Motor neuron (in vitro differentiated cells): ENCODE measurements at regions not wholly inside any gene's neighbourhood (a gene's known extent, or its start where the extent isn't known, plus 50 kb on each side); places are given as distances from the start of the nearest gene placed in this dataset.

Experiments used
- ATAC-seq, 8 experiments: fragments of 200-7000 bp; cut with Tn5 transposase; replicated peaks in 6 of 8; 2 replicates each; pipeline ENCODE4 v1.8.0; 2021; ENCODE audit warnings: mild to moderate bottlenecking in 8 of 8, moderate library complexity in 8 of 8
- H3K27ac ChIP-seq, 2 donors: fragments of 250-450 bp; sonication (Bioruptor Pico); 2 replicates each; pipeline ENCODE4 v1.9.0; 2021; ENCODE audit warnings: antibody characterized with exemption in 2 of 2, mild to moderate bottlenecking in 2 of 2, moderate library complexity in 1 of 2
- H3K4me1 ChIP-seq, 2 donors: fragments of 250-450 bp; sonication (Bioruptor Pico); replicated peaks in 1 of 2; 2 replicates each; pipeline ENCODE4 v1.6.1; 2021; ENCODE audit warnings: antibody characterized with exemption in 2 of 2, mild to moderate bottlenecking in 2 of 2, moderate library complexity in 1 of 2
- H3K4me3 ChIP-seq, 5 donors: fragments of 250-450 bp; sonication (Bioruptor Pico); 2 replicates each; pipeline ENCODE4 v1.9.0; 2021; ENCODE audit warnings: antibody characterized with exemption in 5 of 5, mild to moderate bottlenecking in 5 of 5, moderate library complexity in 4 of 5
- WGBS, 10 experiments: fragments of 450-650 bp; shearing (Covaris generic); methylation state at CpG; one replicate each; pipeline ENCODE4 v1.0.0; 2022; 5-methylcytosine and 5-hydroxymethylcytosine counted together
- in situ Hi-C, 9 experiments: fragments of 400-800 bp; cut with MboI; loops; one replicate each; pipeline ENCODE4 v1.15.0; 2021; ENCODE audit warnings: low sequenced_read_pairs in 9 of 9, low pct_unique_long_range_greater_than_20kb in 2 of 9; ENCODE audit not compliant: unreplicated experiment in 9 of 9

DNA sequence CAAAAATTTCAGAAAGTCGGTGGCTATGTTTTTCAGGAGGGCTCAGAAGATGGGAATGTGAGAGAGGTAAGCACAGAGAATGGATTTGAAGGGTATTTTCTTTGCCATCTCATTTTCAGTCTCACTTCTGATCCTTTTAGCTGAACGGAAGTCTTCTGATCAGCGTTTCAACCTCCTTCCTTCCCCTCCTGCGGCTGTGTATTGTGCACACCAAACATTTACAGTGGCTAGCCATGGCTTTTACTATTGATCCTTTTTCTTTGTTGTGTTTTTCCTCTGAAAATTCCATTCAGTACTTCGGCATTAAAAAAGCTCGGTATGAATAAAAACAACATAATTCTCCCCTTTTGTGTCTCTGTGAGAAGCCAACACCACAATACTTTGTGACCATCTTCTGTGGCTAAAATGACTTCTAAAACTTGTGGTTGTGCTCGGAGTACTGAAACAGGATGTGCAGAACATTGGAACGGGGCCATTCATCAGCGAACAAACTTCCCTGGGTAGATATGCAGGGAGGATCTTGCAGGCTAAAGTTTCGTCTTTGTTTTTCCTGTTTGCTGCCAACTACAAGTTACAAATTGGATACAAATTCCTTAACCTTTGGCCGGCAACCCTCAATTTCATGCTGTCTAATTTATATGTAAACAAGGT is 260.8 kb upstream of the FAM98A start:
- ATAC-seq, result no peak
- WGBS, 10 experiments, result 6 to 92% (median 58%) methylated on average over 3 to 11 of the region's 11 CpGs
- no peak overlapping the region for H3K27ac ChIP-seq
- H3K4me1 ChIP-seq, result no peaks in the 10 kb centered on the region
- H3K4me3 ChIP-seq, result no peak overlapping the region
- in situ Hi-C loops, result no loop called here

GRCh38 chr2:33859176-33859575 is 260.1 kb upstream of the FAM98A start:
- WGBS, 10 experiments, result 4 to 92% (median 46%) methylated on average over 2 to 5 of the region's 6 CpGs; no CpG with 5 or more reads in 2 of the 10 experiments
- H3K27ac ChIP-seq, result no peak overlapping the region
- H3K4me1 ChIP-seq, result no peaks in the 10 kb centered on the region
- no peak overlapping the region for H3K4me3 ChIP-seq
- in situ Hi-C loops, result no loop called here
- ATAC-seq, result no peak

- ATAC-seq, result peak in 4 of 8 experiments; percentile 25 to 62 (median 43)
Observed at GRCh38 chr2:33848486-33848885, 249.4 kb upstream of the FAM98A start.

GRCh38 chr2:33839791-33840190 is 240.7 kb upstream of the FAM98A start:
- Histone ChIP-seq H3K4me3 (no peak overlapping the region), H3K27ac (no peak overlapping the region), H3K4me1 (no peaks in the 10 kb centered on the region)
- in situ Hi-C loops, result no loop called here
- no peak for ATAC-seq
- 7 to 100% (median 62%) methylated on average over 1 to 5 of the region's 7 CpGs; no CpG with 5 or more reads in 2 of the 10 experiments for WGBS, 10 experiments

More at GRCh38 chr2:33848486-33848885, 249.4 kb upstream of the FAM98A start:
- in situ Hi-C loops, result no loop called here
- 0 to 96% (median 8%) methylated on average over 1 to 2 of the region's 2 CpGs; no CpG with 5 or more reads in 4 of the 10 experiments for WGBS, 10 experiments
- Histone ChIP-seq H3K27ac (no peak overlapping the region), H3K4me1 (peaks cover 0 to 5% of the 10 kb centered on the region in 2 donors), H3K4me3 (no peak overlapping the region)

DNA sequence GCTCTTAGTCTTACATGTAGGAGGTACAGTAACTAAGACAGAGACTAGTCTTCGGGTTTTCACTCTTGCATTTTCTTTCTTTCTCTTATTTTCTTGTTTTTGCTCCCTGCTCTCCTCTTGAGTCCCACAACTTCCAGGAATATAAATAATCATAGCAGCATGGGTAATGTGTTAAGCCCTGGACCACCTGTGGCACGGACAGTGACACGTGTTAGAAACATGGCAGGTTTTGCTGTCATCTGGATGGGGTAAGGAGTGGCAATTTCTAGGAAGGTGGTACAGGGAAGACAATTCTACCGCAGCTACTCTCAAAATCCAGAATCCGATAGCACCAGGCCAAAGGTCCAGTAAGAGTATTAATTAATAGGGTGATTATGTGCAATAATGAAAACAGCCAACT is 237.5 kb upstream of the FAM98A start:
- H3K4me1 ChIP-seq, result no peaks in the 10 kb centered on the region
- in situ Hi-C loops, result no loop called here
- no peak for ATAC-seq
- no peak overlapping the region for H3K4me3 ChIP-seq
- 0 to 100% (median 77%) methylated on average over 1 to 5 of the region's 5 CpGs; no CpG with 5 or more reads in 2 of the 10 experiments for WGBS, 10 experiments
- no peak overlapping the region for H3K27ac ChIP-seq

GRCh38 chr2:33835911-33836310 is 236.8 kb upstream of the FAM98A start:
- Histone ChIP-seq H3K27ac (no peak overlapping the region), H3K4me3 (no peak overlapping the region), H3K4me1 (no peaks in the 10 kb centered on the region)
- no peak for ATAC-seq
- 0 to 100% (median 33%) methylated on average over 1 of the region's 1 CpG; no CpG with 5 or more reads in 7 of the 10 experiments for WGBS, 10 experiments
- in situ Hi-C loops, result no loop called here

DNA sequence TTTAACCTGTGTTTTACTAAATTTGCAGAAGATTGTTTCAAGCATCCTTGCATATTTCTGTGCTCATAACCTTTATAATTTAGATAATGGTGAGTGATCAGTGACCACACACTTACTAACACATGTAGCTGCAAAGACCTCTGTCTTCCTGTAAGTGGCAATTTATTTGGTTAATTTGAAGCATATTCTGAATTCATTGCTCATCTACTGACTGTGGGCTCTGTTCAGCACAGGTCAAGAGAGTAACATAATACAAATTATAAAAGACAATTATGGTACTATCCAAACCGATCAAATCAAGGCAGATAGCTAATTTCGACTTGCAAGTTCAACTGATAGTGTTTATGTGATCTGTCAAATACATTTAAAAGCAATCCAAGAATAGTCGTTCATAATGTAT is 223.9 kb upstream of the FAM98A start:
- peak in 2 of 8 experiments; percentile 55 to 65 for ATAC-seq
- in situ Hi-C loops, result no loop called here

GRCh38 chr2:33812707-33813106 is 213.6 kb upstream of the FAM98A start:
- in situ Hi-C loops, result no loop called here
- ATAC-seq, result no peak

More for the DNA sequence above, 223.9 kb upstream of the FAM98A start:
- 0 to 93% (median 32%) methylated on average over 1 to 3 of the region's 3 CpGs; no CpG with 5 or more reads in 2 of the 10 experiments for WGBS, 10 experiments
- no peak overlapping the region for H3K27ac ChIP-seq
- no peak overlapping the region for H3K4me3 ChIP-seq
- no peaks in the 10 kb centered on the region for H3K4me1 ChIP-seq

DNA sequence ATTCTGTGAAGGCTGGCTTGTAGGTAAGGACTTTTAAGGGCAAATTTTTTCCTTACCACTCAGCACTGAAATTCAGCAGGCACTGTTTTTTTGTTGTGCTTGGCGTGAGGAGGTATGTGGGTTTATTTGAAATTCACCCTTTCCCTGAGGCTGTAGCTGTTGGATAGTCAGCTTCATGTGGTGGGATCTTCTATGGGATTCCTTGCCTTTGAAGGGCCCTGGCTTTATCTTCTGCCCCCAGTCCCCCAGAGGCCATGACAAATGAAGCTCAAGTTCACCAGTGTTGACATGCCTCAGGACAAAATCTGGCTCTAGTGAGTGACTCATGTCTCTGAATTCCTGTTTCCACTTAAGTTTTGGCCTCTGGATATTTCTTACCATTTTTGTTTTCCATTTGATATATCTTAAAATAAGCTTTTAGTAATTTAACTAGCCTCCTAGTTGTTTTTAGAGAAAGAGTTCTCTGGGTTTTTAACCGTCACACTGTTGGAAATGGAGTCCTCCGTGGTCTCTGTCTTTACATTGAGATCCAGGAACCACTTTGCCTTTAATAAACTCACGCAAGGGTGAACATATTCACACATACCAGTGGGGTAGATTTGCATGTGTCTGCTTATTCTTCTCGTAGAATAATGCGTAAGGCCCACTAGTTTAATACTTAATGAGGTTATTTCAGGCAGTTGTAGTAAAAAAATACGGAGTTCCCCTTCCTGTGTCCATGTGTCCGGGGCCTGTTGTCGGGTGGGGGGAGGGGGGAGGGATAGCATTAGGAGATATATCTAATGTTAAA is 211.1 kb upstream of the FAM98A start:
- H3K4me1 ChIP-seq, result no peaks in the 10 kb centered on the region
- H3K4me3 ChIP-seq, result no peak overlapping the region
- ATAC-seq, result peak in 3 of 8 experiments; percentile 30 to 86 (median 58)
- in situ Hi-C loops, result no loop called here
- no peak overlapping the region for H3K27ac ChIP-seq
- 0 to 87% (median 67%) methylated on average over 1 to 6 of the region's 9 CpGs; no CpG with 5 or more reads in 1 of the 10 experiments for WGBS, 10 experiments

More at GRCh38 chr2:33812707-33813106, 213.6 kb upstream of the FAM98A start:
- Histone ChIP-seq H3K27ac (no peak overlapping the region), H3K4me3 (no peak overlapping the region), H3K4me1 (no peaks in the 10 kb centered on the region)
- WGBS, 10 experiments, result 0 to 94% (median 81%) methylated on average over 1 to 2 of the region's 2 CpGs; no CpG with 5 or more reads in 1 of the 10 experiments

DNA sequence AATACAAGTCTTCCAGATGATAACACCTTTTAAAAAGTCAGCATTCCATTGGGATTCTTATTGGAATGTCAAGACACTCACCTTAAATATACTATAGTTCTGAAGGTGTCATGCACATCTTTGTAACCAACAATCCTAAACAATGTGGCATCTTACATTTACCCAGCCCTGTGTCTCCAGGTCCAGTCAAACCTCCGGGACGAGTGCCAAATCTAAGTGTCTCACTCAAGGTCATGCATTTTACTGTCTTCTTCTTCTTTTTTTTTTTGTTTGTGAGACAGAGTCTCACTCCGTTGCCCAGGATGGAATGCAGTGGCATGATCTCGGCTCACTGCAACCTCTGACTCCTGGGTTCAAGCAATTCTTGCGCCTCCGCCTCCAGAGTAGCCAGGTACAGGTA is 206.9 kb upstream of the FAM98A start:
- ATAC-seq, result no peak
- in situ Hi-C loops, result no loop called here
- H3K4me1 ChIP-seq, result peaks cover 0 to 3% of the 10 kb centered on the region in 2 donors
- 0 to 100% (median 88%) methylated on average over 1 to 6 of the region's 6 CpGs; no CpG with 5 or more reads in 1 of the 10 experiments for WGBS, 10 experiments
- H3K4me3 ChIP-seq, result no peak overlapping the region
- H3K27ac ChIP-seq, result no peak overlapping the region

GRCh38 chr2:33804155-33804554 is 205.1 kb upstream of the FAM98A start:
- Histone ChIP-seq H3K27ac (no peak overlapping the region), H3K4me3 (no peak overlapping the region), H3K4me1 (peaks cover 0 to 3% of the 10 kb centered on the region in 2 donors)
- ATAC-seq, result no peak
- in situ Hi-C loops, result no loop called here

DNA sequence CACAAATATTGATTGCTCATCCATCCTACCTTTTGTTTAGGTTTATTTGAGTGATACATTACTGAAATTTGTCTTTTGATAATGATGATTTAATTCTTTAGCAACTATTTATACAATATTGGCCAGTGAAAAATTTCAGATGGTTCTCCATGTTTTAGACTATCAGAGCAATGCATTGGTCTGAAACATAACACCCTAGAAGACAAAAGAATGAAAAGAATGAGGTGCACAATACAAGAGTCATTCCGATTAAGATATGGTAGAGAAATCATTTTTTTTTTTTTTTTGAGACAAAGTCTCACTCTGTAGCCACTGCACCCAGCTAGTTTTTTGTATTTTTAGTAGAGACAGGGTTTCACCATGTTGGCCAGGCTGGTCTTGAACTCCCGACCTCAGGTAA is 197.4 kb upstream of the FAM98A start:
- in situ Hi-C loops, result no loop called here
- H3K27ac ChIP-seq, result no peak overlapping the region
- no peak overlapping the region for H3K4me3 ChIP-seq
- 14 to 100% (median 94%) methylated on average over 1 to 2 of the region's 2 CpGs; no CpG with 5 or more reads in 1 of the 10 experiments for WGBS, 10 experiments
- no peaks in the 10 kb centered on the region for H3K4me1 ChIP-seq
- no peak for ATAC-seq

DNA sequence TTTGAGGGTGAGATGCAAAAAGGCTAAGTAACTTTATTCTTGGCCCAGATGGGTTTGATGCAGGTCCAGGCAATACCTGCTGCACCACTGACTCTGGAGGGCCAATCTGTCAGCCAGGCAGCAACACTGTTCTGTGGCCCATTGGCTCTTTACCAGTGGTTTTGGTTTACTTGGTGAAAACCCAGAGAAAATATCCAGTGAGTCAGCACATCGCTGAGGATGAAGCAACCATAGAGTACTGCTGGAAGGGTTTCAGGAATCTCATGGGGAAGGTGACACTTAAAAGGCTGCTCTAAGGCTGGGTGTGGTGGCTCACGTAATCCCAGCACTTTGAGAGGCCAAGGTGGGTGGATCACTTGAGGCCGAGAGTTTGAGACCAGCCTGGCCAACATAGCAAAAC is 192.5 kb upstream of the FAM98A start:
- WGBS, 10 experiments, result 0 to 100% (median 92%) methylated on average over 1 to 3 of the region's 3 CpGs; no CpG with 5 or more reads in 3 of the 10 experiments
- Histone ChIP-seq H3K4me3 (no peak overlapping the region), H3K27ac (no peak overlapping the region), H3K4me1 (no peaks in the 10 kb centered on the region)
- in situ Hi-C loops, result no loop called here
- ATAC-seq, result no peak
